Right lobe of liver (tissue), 6 donors: ENCODE measurements at regions not wholly inside any gene's neighbourhood (a gene's known extent, or its start where the extent isn't known, plus 50 kb on each side); places are given as distances from the start of the nearest gene placed in this dataset.

ENCODE experiments used
- ATAC-seq, 4 donors: fragments of 200-7000 bp; cut with Tn5 transposase; one replicate each; pipeline ENCODE4 v1.9.1; 2020; ENCODE audit warnings: mild to moderate bottlenecking in 4 of 4, moderate library complexity in 4 of 4
- DNase-seq, 3 donors: peaks; one replicate each; pipeline ENCODE4 v3.0.0-alpha.2; 2020
- H3K27ac ChIP-seq, 3 donors: fragments of 200-600 bp; one replicate each; pipeline ENCODE4 v1.8.0; 2022
- H3K27me3 ChIP-seq, 2 donors: fragments of 200-600 bp; one replicate each; pipeline ENCODE4 v1.8.0; 2022
- H3K36me3 ChIP-seq, 4 donors: fragments of 200-600 bp; sonication (generic) in 1 of 4; one replicate each; pipeline versions ENCODE4 v1.5.1 to v1.8.0; 2017 to 2022; ENCODE audit warnings: control low read depth in 1 of 4
- H3K4me1 ChIP-seq, 4 donors: fragments of 200-600 bp; sonication (generic) in 1 of 4; one replicate each; pipeline versions ENCODE4 v1.5.1 to v1.8.0; 2017 to 2022; ENCODE audit warnings: control low read depth in 1 of 4
- H3K4me3 ChIP-seq, 3 donors: fragments of 200-600 bp; one replicate each; pipeline ENCODE4 v1.8.0; 2022
- H3K9me3 ChIP-seq, 4 donors: fragments of 200-600 bp; sonication (generic) in 1 of 4; one replicate each; pipeline versions ENCODE4 v1.5.1 to v1.8.0; 2017 to 2022; ENCODE audit warnings: control low read depth in 1 of 4
- CTCF ChIP-seq, 4 donors: fragments of 200-600 bp in 3 of 4; fragments of 450-650 bp in 1 of 4; IDR thresholded peaks; one replicate each; pipeline versions ENCODE4 v1.5.1 to v1.8.0; 2016 to 2022; ENCODE audit warnings: antibody characterized with exemption in 4 of 4, mild to moderate bottlenecking in 2 of 4
- POLR2A ChIP-seq: fragments of 450-650 bp; IDR thresholded peaks from one replicate; pipeline ENCODE4 v1.6.1; 2017; ENCODE audit warnings: antibody characterized with exemption, mild to moderate bottlenecking
- WGBS: methylation state at CpG from one replicate; pipeline ENCODE4 v1.1.6; 2018; ENCODE audit warnings: low coverage, low lambda C conversion rate; ENCODE audit not compliant: insufficient coverage; ENCODE audit errors: missing lambda C conversion rate; 5-methylcytosine and 5-hydroxymethylcytosine counted together
- intact Hi-C, 2 donors: fragments of 100-400 bp; cut with DNase I; formaldehyde crosslinking; loops; one replicate each; pipeline versions ENCODE4 v1.11.2 to v1.14.1; 2022
- donor health status: DM: no; HTN: yes; CAD: no.
- donor health status: DM: no; HTN: no; CAD: no.
- donor health status: DM: no; HTN: no; CAD: no.
- donor health status: DM: no; HTN: yes; CAD: no.
- donor health status: DM: no; HTN: yes; CAD: no.

- intact Hi-C loops: no loop called here
- Histone ChIP-seq H3K9me3 (no peaks in the 10 kb centered on the region), H3K27me3 (no peaks in the 10 kb centered on the region), H3K4me3 (no peak overlapping the region), H3K36me3 (no peaks in the 10 kb centered on the region), H3K27ac (no peak overlapping the region), H3K4me1 (no peaks in the 10 kb centered on the region)
- DNase-seq (no peak), ATAC-seq (no peak)
- no peak for TF ChIP-seq POLR2A
- no peak for TF ChIP-seq CTCF (IDR thresholded peaks at IDR 0.05)
- 65% methylated on average over 4 of the region's 4 CpGs for WGBS
Observed at GRCh38 chr13:34863360-34864135, 78.5 kb upstream of the NBEA start.

- DNase-seq: no peak
- intact Hi-C loops: no loop called here
- Histone ChIP-seq H3K27me3 (no peaks in the 10 kb centered on the region), H3K4me1 (no peaks in the 10 kb centered on the region), H3K36me3 (no peaks in the 10 kb centered on the region), H3K9me3 (no peaks in the 10 kb centered on the region), H3K4me3 (no peak overlapping the region), H3K27ac (no peak overlapping the region)
- 71% methylated on average over 1 of the region's 1 CpG for WGBS
- TF ChIP-seq POLR2A (no peak), CTCF (IDR thresholded peaks at IDR 0.05) (no peak)
- peak in 2 of 4 donors; percentile 22 to 54 for ATAC-seq
Observed at GRCh38 chr13:34864671-34865070, 77.4 kb upstream of the NBEA start.

GRCh38 chr13:34867590-34867989, 74.5 kb upstream of the NBEA start:
- no peaks in the 10 kb centered on the region for H3K27me3 ChIP-seq
- no peak overlapping the region for H3K27ac ChIP-seq
- no peak overlapping the region for H3K4me3 ChIP-seq
- WGBS: 74% methylated on average over 4 of the region's 4 CpGs
- TF ChIP-seq CTCF (IDR thresholded peaks at IDR 0.05): no peak
- TF ChIP-seq POLR2A: no peak
- H3K4me1 ChIP-seq: no peaks in the 10 kb centered on the region
- no peaks in the 10 kb centered on the region for H3K36me3 ChIP-seq
- intact Hi-C loops: no loop called here
- H3K9me3 ChIP-seq: no peaks in the 10 kb centered on the region
- ATAC-seq (no peak), DNase-seq (no peak)

- no peak for DNase-seq
- intact Hi-C loops: no loop called here
Observed at GRCh38 chr13:34868733-34869132, 73.3 kb upstream of the NBEA start.

More at GRCh38 chr13:34868733-34869132, 73.3 kb upstream of the NBEA start:
- TF ChIP-seq POLR2A (no peak), CTCF (IDR thresholded peaks at IDR 0.05) (no peak)
- Histone ChIP-seq H3K27ac (no peak overlapping the region), H3K36me3 (no peaks in the 10 kb centered on the region), H3K4me1 (no peaks in the 10 kb centered on the region), H3K4me3 (no peak overlapping the region), H3K9me3 (no peaks in the 10 kb centered on the region), H3K27me3 (no peaks in the 10 kb centered on the region)
- ATAC-seq: no peak
- WGBS: 88% methylated on average over 2 of the region's 2 CpGs
